Keratinocyte (primary cell): ENCODE measurements at regions not wholly inside any gene's neighbourhood (a gene's known extent, or its start where the extent isn't known, plus 50 kb on each side); places are given as distances from the start of the nearest gene placed in this dataset.

Source experiments
- DNase-seq: peaks from one replicate; pipeline ENCODE4 v3.0.0-alpha.2; 2011; ENCODE audit warnings: low read depth, missing footprints, low spot score
- FAIRE-seq: peaks from 2 replicates; lab custom pipeline; 2011; peaks lifted over from hg19 to GRCh38; lab: Jason Lieb, UNC
- H2AFZ ChIP-seq: 2 replicates; pipeline ENCODE4 v1.6.0; 2012; ENCODE audit warnings: low read length, control low read depth, inconsistent platforms; ENCODE audit not compliant: control insufficient read depth
- H3K27ac ChIP-seq: 2 replicates; pipeline ENCODE4 v1.5.1; 2011; ENCODE audit warnings: low read length; ENCODE audit not compliant: control insufficient read depth, insufficient read depth
- H3K27me3 ChIP-seq: 3 replicates; pipeline ENCODE4 v1.6.0; 2011; ENCODE audit warnings: low read length; ENCODE audit not compliant: control insufficient read depth, insufficient read depth; ENCODE audit errors: extremely low read depth
- H3K36me3 ChIP-seq, 2 experiments: 2 replicates in 1 of 2; 3 replicates in 1 of 2; pipeline ENCODE4 v1.5.1; 2011; ENCODE audit warnings: low read length in 2 of 2, mild to moderate bottlenecking in 1 of 2; ENCODE audit not compliant: control insufficient read depth in 2 of 2, insufficient read depth in 2 of 2; ENCODE audit errors: extremely low read depth in 1 of 2
- H3K4me1 ChIP-seq: 3 replicates; pipeline ENCODE4 v1.5.1; 2011; ENCODE audit warnings: low read length; ENCODE audit not compliant: control insufficient read depth, insufficient read depth; ENCODE audit errors: extremely low read depth
- H3K4me2 ChIP-seq: 3 replicates; pipeline ENCODE4 v1.6.0; 2011; ENCODE audit warnings: low read depth, low read length; ENCODE audit not compliant: control insufficient read depth, insufficient read depth; ENCODE audit errors: extremely low read depth
- H3K4me3 ChIP-seq, 3 experiments: fragments of 200-600 bp in 1 of 3; sonication (generic) in 1 of 3; 2 replicates in 2 of 3; 3 replicates in 1 of 3; pipeline ENCODE4 v1.5.1; 2011 to 2016; ENCODE audit warnings: low read length in 3 of 3, mild to moderate bottlenecking in 3 of 3, control low read depth in 2 of 3, inconsistent platforms in 1 of 3, low read depth in 1 of 3, mixed read lengths in 1 of 3, mixed run types in 1 of 3, moderate library complexity in 1 of 3; ENCODE audit not compliant: control insufficient read depth in 2 of 3, insufficient read depth in 2 of 3; ENCODE audit errors: extremely low read depth in 1 of 3
- H3K79me2 ChIP-seq: 2 replicates; pipeline ENCODE4 v1.6.0; 2012; ENCODE audit warnings: low read length; ENCODE audit not compliant: control insufficient read depth, insufficient read depth
- H3K9ac ChIP-seq: 3 replicates; pipeline ENCODE4 v1.6.0; 2011; ENCODE audit warnings: low read length; ENCODE audit not compliant: control insufficient read depth, insufficient read depth; ENCODE audit errors: extremely low read depth
- H3K9me1 ChIP-seq: 3 replicates; pipeline ENCODE4 v1.6.0; 2011; ENCODE audit warnings: low read length; ENCODE audit not compliant: control insufficient read depth, insufficient read depth; ENCODE audit errors: extremely low read depth
- H3K9me3 ChIP-seq: 2 replicates; pipeline ENCODE4 v1.5.1; 2012; ENCODE audit warnings: low read depth, low read length; ENCODE audit not compliant: control insufficient read depth
- H4K20me1 ChIP-seq: 3 replicates; pipeline ENCODE4 v1.6.0; 2011; ENCODE audit warnings: low read length; ENCODE audit not compliant: control insufficient read depth, insufficient read depth; ENCODE audit errors: extremely low read depth
- EZH2 ChIP-seq: IDR thresholded peaks from one replicate; pipeline ENCODE4 v1.6.1; 2012; ENCODE audit warnings: inconsistent platforms, mild to moderate bottlenecking, low read length, moderate library complexity
- dilution Hi-C: fragments of 300-500 bp; cut with MboI; formaldehyde crosslinking; loops from one replicate; pipeline ENCODE4 v1.7.0; 2020; ENCODE audit warnings: low sequenced_read_pairs; ENCODE audit not compliant: extremely low pct_ligation_motif_present
- TF ChIP-seq, protein P1 (sequence below), 3 experiments: IDR thresholded peaks in 1 of 3; conservative IDR thresholded peaks in 1 of 3; optimal IDR thresholded peaks in 1 of 3; 2 replicates in 2 of 3; 3 replicates in 1 of 3; pipeline versions ENCODE3 to v1.5.1; 2011; ENCODE audit warnings: low read length in 3 of 3, mild to moderate bottlenecking in 3 of 3, moderate library complexity in 2 of 3, control low read depth in 1 of 3, inconsistent platforms in 1 of 3; ENCODE audit not compliant: insufficient read depth in 2 of 3; ENCODE audit errors: extremely low read depth in 1 of 3

DNA sequence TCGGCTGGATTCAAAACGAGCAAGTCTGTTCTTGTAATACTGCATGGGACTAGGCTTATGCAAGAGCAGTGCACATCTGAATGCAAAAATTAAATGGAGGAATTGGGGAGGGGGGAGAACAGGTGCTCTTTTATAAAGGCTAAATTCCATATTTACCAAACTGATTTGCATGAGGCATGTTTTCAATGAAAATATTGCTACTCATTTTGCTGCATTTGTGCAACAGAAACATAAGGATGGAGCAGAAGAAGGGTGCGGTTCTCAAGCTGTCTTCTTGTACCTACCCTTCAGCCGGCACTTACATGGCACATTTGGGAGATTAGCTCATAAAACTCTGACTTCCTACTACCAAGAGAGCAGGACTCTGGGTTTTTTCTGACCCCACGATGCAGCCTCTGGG, 256.4 kb downstream of the CDCA7 start:
- dilution Hi-C loops, result no loop called here
- Histone ChIP-seq H3K27ac (no peak overlapping the region), H3K9me3 (no peaks in the 10 kb centered on the region), H3K9me1 (no peaks in the 10 kb centered on the region), H3K9ac (no peak overlapping the region), H4K20me1 (no peaks in the 10 kb centered on the region), H3K4me3 (no peak overlapping the region), H3K27me3 (no peaks in the 10 kb centered on the region), H3K36me3 (no peaks in the 10 kb centered on the region), H2AFZ (no peak overlapping the region), H3K4me1 (no peaks in the 10 kb centered on the region), H3K79me2 (no peaks in the 10 kb centered on the region), H3K4me2 (no peak overlapping the region)
- no peak for TF ChIP-seq EZH2
- TF ChIP-seq, protein P1, sequence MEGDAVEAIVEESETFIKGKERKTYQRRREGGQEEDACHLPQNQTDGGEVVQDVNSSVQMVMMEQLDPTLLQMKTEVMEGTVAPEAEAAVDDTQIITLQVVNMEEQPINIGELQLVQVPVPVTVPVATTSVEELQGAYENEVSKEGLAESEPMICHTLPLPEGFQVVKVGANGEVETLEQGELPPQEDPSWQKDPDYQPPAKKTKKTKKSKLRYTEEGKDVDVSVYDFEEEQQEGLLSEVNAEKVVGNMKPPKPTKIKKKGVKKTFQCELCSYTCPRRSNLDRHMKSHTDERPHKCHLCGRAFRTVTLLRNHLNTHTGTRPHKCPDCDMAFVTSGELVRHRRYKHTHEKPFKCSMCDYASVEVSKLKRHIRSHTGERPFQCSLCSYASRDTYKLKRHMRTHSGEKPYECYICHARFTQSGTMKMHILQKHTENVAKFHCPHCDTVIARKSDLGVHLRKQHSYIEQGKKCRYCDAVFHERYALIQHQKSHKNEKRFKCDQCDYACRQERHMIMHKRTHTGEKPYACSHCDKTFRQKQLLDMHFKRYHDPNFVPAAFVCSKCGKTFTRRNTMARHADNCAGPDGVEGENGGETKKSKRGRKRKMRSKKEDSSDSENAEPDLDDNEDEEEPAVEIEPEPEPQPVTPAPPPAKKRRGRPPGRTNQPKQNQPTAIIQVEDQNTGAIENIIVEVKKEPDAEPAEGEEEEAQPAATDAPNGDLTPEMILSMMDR (optimal IDR thresholded peaks at IDR 0.05 in 1 of 3, IDR thresholded peaks at IDR 0.05 in 1 of 3, conservative IDR thresholded peaks at IDR 0.05 in 1 of 3; ENCODE audit: extremely low read depth in 1 of 3, insufficient read depth in 2 of 3, low read length in 3 of 3), result no peak
- FAIRE-seq (no peak), DNase-seq (no peak)

DNA sequence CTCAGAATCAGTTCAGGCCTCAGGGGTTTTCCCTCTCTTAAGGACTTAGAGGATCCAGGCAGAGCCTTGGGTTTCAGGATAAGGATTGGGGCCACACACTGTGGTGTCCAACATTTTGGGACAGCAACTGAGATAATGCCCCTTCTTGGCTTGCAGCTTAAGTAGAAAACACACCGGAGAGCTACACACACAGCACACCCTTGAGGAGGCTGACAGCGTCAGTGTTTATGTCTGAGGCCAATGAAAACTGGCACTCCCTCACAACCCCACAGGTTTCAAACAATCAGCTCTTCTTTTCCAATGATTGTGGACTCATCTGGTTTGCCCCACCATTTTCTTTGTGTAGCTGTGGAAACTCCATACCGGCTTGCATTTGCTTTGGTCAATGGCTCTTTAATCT, 257.7 kb downstream of the CDCA7 start:
- Histone ChIP-seq H3K9ac (no peak overlapping the region), H2AFZ (no peak overlapping the region), H3K9me1 (no peaks in the 10 kb centered on the region), H3K4me2 (no peak overlapping the region), H3K9me3 (no peaks in the 10 kb centered on the region), H4K20me1 (no peaks in the 10 kb centered on the region), H3K4me1 (no peaks in the 10 kb centered on the region), H3K4me3 (no peak overlapping the region), H3K79me2 (no peaks in the 10 kb centered on the region), H3K27ac (no peak overlapping the region), H3K36me3 (no peaks in the 10 kb centered on the region), H3K27me3 (no peaks in the 10 kb centered on the region)
- TF ChIP-seq EZH2, result no peak
- TF ChIP-seq, protein P1 (optimal IDR thresholded peaks at IDR 0.05 in 1 of 3, IDR thresholded peaks at IDR 0.05 in 1 of 3, conservative IDR thresholded peaks at IDR 0.05 in 1 of 3; ENCODE audit: extremely low read depth in 1 of 3, insufficient read depth in 2 of 3, low read length in 3 of 3), result peak in 1 of 3 experiments; percentile 24
- DNase-seq (no peak), FAIRE-seq (no peak)
- dilution Hi-C loops, result no loop called here
